Esophagus muscularis mucosa (tissue), 4 donors: ENCODE measurements at regions not wholly inside any gene's neighbourhood (a gene's known extent, or its start where the extent isn't known, plus 50 kb on each side); places are given as distances from the start of the nearest gene placed in this dataset.

Source experiments
- DNase-seq: peaks from one replicate; pipeline ENCODE4 v3.0.0-alpha.2; 2017; ENCODE audit errors: extremely low spot score
- H3K27ac ChIP-seq, 4 donors: fragments of 200-600 bp; sonication (generic); replicated peaks in 1 of 4; 1 replicate in 3 of 4; 2 replicates in 1 of 4; pipeline ENCODE4 v1.5.1; 2016 to 2019; ENCODE audit warnings: mild to moderate bottlenecking in 1 of 4
- H3K27me3 ChIP-seq, 4 donors: fragments of 200-600 bp; sonication (generic); one replicate each; pipeline versions ENCODE4 v1.5.1 to v1.6.0; 2016 to 2019
- H3K36me3 ChIP-seq, 4 donors: fragments of 200-600 bp; sonication (generic); one replicate each; pipeline ENCODE4 v1.5.1; 2016 to 2019
- H3K4me1 ChIP-seq, 4 donors: fragments of 200-600 bp; sonication (generic); one replicate each; pipeline ENCODE4 v1.5.1; 2016 to 2019
- H3K4me3 ChIP-seq, 4 donors: fragments of 200-600 bp; sonication (generic); 1 replicate in 2 of 4; 2 replicates in 2 of 4; pipeline ENCODE4 v1.5.1; 2016 to 2019; ENCODE audit warnings: mild to moderate bottlenecking in 4 of 4, moderate library complexity in 1 of 4
- H3K9me3 ChIP-seq, 4 donors: fragments of 200-600 bp; sonication (generic); 1 replicate in 3 of 4; 2 replicates in 1 of 4; pipeline ENCODE4 v1.5.1; 2016 to 2019
- EP300 ChIP-seq: sonication (generic); formaldehyde crosslinking; IDR thresholded peaks from one replicate; pipeline ENCODE4 v1.6.1; 2017; ENCODE audit warnings: antibody characterized with exemption
- POLR2A ChIP-seq: fragments of 450-650 bp; IDR thresholded peaks from one replicate; pipeline ENCODE4 v1.6.1; 2017; ENCODE audit warnings: antibody characterized with exemption, moderate library complexity, mild to moderate bottlenecking, low read depth
- POLR2AphosphoS5 ChIP-seq, 2 donors: sonication (generic); formaldehyde crosslinking; IDR thresholded peaks; one replicate each; pipeline ENCODE4 v1.6.1; 2017; ENCODE audit warnings: antibody characterized with exemption in 2 of 2
- WGBS: methylation state at CpG from one replicate; pipeline ENCODE4 v1.1.5; 2018; 5-methylcytosine and 5-hydroxymethylcytosine counted together
- intact Hi-C: fragments of 100-400 bp; cut with DNase I; formaldehyde crosslinking; loops from one replicate; pipeline ENCODE4 v1.15.1; 2023
- TF ChIP-seq, protein P1 (sequence below), 3 experiments: fragments of 200-600 bp in 2 of 3; fragments of 450-650 bp in 1 of 3; sonication (generic) in 2 of 3; IDR thresholded peaks; one replicate each; pipeline ENCODE4 v1.5.1; 2017 to 2019; ENCODE audit warnings: antibody characterized with exemption in 3 of 3, mild to moderate bottlenecking in 2 of 3, moderate library complexity in 1 of 3

DNA sequence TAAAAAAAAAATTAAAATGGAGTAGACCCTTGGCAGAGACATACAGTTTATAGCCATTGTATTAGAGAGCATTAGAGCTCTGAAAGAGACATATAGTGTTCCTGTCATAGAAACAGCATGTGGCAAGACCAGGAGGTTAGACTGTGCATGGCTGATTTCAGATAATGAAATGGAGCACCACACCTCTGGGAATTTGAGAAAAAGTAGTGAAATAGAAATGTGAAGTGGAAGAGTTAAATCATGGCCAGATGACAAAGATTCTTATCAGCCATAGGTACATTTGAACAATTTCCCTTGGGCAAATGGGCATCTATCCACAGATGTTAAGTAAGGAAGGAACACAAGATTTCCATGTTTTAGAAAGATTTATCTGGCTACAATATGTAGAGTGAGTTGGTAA, 1083.1 kb downstream of the PLA2G4A start:
- Histone ChIP-seq H3K9me3 (no peaks in the 10 kb centered on the region), H3K27ac (no peak overlapping the region), H3K27me3 (no peaks in the 10 kb centered on the region), H3K36me3 (no peaks in the 10 kb centered on the region), H3K4me3 (no peak overlapping the region), H3K4me1 (no peaks in the 10 kb centered on the region)
- DNase-seq, result no peak
- intact Hi-C loops, result no loop called here
- TF ChIP-seq, protein P1, sequence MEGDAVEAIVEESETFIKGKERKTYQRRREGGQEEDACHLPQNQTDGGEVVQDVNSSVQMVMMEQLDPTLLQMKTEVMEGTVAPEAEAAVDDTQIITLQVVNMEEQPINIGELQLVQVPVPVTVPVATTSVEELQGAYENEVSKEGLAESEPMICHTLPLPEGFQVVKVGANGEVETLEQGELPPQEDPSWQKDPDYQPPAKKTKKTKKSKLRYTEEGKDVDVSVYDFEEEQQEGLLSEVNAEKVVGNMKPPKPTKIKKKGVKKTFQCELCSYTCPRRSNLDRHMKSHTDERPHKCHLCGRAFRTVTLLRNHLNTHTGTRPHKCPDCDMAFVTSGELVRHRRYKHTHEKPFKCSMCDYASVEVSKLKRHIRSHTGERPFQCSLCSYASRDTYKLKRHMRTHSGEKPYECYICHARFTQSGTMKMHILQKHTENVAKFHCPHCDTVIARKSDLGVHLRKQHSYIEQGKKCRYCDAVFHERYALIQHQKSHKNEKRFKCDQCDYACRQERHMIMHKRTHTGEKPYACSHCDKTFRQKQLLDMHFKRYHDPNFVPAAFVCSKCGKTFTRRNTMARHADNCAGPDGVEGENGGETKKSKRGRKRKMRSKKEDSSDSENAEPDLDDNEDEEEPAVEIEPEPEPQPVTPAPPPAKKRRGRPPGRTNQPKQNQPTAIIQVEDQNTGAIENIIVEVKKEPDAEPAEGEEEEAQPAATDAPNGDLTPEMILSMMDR (IDR thresholded peaks at IDR 0.05), result no peak
- TF ChIP-seq EP300 (no peak), POLR2AphosphoS5 (IDR thresholded peaks at IDR 0.05) (no peak), POLR2A (no peak)

DNA sequence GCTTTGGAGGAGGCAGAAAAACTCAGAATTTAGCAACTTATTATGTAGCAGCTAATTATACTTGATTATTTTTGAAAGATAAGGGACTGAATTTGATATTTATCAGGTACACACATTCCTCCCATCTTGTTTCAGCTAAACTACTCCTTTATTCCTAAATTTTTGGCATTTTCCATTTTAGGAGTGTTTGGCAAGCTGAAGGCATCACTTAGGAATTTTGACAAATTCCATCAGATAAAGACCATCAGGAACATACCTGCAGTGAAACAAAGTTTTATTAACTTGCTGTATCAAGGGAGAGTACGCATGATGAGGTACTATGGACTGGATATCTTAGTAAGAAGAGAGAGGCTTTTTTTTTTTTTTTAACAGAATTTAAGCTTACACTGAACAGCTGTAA, 1092.2 kb downstream of the PLA2G4A start:
- intact Hi-C loops, result no loop called here
- H3K9me3 ChIP-seq, result no peaks in the 10 kb centered on the region
- H3K27ac ChIP-seq, result no peak overlapping the region

DNA sequence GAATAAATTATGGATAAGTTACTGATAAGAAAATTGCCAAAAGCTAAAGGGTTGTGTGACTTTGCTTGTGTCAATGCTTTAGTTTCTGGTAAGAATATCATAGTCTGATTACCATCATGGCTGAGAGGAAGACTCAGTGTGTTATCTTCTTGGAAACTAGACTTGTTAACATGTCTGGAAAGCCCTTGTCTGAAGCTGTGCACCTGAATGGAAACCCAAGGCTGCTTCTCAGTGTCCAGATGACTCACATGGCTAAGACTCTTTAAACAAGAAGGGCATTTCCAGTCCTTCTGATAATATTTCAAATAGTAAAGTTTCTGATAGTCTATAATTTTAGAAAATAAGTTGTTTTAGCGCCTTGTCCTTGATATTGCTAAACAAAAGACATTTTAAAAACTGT, 1092.7 kb downstream of the PLA2G4A start:
- Histone ChIP-seq H3K9me3 (no peaks in the 10 kb centered on the region), H3K27me3 (no peaks in the 10 kb centered on the region), H3K4me1 (no peaks in the 10 kb centered on the region), H3K36me3 (no peaks in the 10 kb centered on the region), H3K4me3 (no peak overlapping the region), H3K27ac (no peak overlapping the region)
- intact Hi-C loops, result no loop called here
- TF ChIP-seq POLR2AphosphoS5 (IDR thresholded peaks at IDR 0.05) (no peak), POLR2A (no peak), EP300 (no peak)
- TF ChIP-seq, protein P1 (IDR thresholded peaks at IDR 0.05), result no peak
- 88% methylated on average over 1 of the region's 1 CpG for WGBS
- no peak for DNase-seq

More for the DNA sequence above, 1092.2 kb downstream of the PLA2G4A start:
- Histone ChIP-seq H3K36me3 (no peaks in the 10 kb centered on the region), H3K27me3 (no peaks in the 10 kb centered on the region), H3K4me3 (no peak overlapping the region), H3K4me1 (no peaks in the 10 kb centered on the region)
- WGBS, result 95% methylated on average over 1 of the region's 1 CpG
- TF ChIP-seq EP300 (no peak), POLR2AphosphoS5 (IDR thresholded peaks at IDR 0.05) (no peak), POLR2A (no peak)
- TF ChIP-seq, protein P1 (IDR thresholded peaks at IDR 0.05), result no peak
- no peak for DNase-seq

DNA sequence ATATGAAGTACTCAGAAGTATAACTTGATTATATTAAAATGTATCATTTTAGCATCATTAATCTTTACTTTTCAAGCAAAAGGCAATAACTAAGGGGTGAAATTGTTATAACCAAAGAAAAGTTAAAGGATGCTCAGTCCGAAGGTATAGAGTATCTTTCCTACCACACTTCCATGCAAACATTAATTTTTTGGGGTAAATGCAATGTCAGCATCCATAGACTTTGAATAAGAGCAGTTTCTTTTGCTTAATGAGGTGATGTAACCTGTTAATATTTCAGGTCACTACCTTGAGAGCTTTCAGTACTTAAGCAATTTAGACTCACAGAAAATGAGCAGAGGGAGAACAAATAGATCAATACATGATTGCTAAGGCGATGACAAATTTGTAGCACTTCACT, 1093.5 kb downstream of the PLA2G4A start:
- DNase-seq, result no peak
- no peak overlapping the region for H3K27ac ChIP-seq
- H3K9me3 ChIP-seq, result no peaks in the 10 kb centered on the region
- no peaks in the 10 kb centered on the region for H3K36me3 ChIP-seq
- no peak for TF ChIP-seq POLR2AphosphoS5 (IDR thresholded peaks at IDR 0.05)
- no peak for TF ChIP-seq POLR2A
- no peak for TF ChIP-seq EP300
- TF ChIP-seq, protein P1 (IDR thresholded peaks at IDR 0.05), result no peak
- no peaks in the 10 kb centered on the region for H3K27me3 ChIP-seq
- 93% methylated on average over 2 of the region's 2 CpGs for WGBS
- H3K4me3 ChIP-seq, result no peak overlapping the region
- H3K4me1 ChIP-seq, result no peaks in the 10 kb centered on the region
- intact Hi-C loops, result no loop called here

DNA sequence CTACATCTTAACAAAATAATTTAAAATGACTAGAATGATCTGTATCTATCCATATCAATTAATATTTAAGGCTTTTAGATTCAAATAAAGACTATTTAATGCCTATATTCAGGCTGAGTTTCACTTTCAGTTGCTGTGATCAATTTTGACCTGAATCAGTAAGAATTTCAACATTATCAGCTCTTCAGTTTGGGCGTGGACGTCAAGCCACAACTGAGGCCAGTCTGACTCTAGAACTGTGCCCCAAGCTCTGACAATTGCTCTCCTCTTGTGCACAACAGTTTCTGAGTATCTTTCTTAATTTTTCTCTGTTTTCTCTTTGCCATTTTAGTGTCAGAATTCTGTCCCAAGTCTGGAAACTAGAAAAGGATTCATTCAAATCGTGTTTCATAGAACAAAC, 1095.5 kb downstream of the PLA2G4A start:
- intact Hi-C loops, result no loop called here
- Histone ChIP-seq H3K9me3 (no peaks in the 10 kb centered on the region), H3K4me3 (no peak overlapping the region), H3K27ac (no peak overlapping the region), H3K36me3 (no peaks in the 10 kb centered on the region), H3K27me3 (no peaks in the 10 kb centered on the region), H3K4me1 (no peaks in the 10 kb centered on the region)
- WGBS, result 87% methylated on average over 3 of the region's 3 CpGs
- TF ChIP-seq, protein P1 (IDR thresholded peaks at IDR 0.05), result no peak
- TF ChIP-seq POLR2A, result no peak
- TF ChIP-seq EP300, result no peak
- no peak for TF ChIP-seq POLR2AphosphoS5 (IDR thresholded peaks at IDR 0.05)
- no peak for DNase-seq
